LNCAP (cell line): ENCODE measurements at regions not wholly inside any gene's neighbourhood (a gene's known extent, or its start where the extent isn't known, plus 50 kb on each side); places are given as distances from the start of the nearest gene placed in this dataset.

Experiments used
- CTCF ChIP-seq: fragments of 450-650 bp; IDR thresholded peaks from 2 replicates; pipeline ENCODE4 v1.5.1; 2017; ENCODE audit warnings: mild to moderate bottlenecking

GRCh38 chr12:115375186-115375991 lies 691.4 kb upstream of the TBX3 start:
- TF ChIP-seq CTCF = no peak

- TF ChIP-seq CTCF = no peak
These were observed 690.7 kb upstream of the TBX3 start for GRCh38 chr12:115374480-115375185.

DNA sequence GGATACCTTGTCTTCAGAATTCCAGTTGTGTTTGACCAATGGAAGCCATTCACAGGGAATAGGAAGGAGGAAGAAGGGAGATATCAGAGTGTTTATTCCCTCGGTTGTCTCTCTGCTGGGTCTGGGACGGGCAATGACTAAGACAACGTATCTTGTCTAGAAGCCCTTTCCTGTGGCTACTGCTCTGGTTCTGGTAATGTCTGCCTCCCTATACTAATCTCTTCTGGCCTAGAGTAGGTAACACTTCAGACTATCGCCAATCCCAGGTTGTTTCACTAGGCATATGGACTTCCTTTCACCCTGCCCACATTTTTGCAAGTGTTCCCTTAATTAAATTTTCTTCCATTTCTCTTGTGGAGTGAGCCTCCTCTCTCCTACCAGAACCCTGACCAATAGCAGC lies 687.7 kb upstream of the TBX3 start:
- TF ChIP-seq CTCF = no peak

DNA sequence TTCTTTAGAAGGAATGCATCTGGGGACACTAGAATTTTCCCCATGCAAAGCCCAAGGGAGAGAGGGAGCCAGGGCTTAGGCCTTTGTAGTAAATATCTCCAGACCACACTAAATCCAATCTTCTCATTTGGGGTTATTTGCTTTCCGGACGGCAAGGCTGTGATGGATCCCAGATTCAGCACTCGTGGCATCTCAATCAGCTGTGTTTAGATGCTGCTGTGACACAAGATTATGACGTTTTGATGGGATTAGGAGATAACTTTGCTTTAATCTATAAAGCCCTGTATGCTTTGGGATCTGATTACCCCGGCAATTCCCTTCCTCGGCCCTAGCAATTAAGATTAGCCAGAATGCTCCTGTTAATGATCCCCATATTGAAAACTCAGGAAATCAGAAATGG lies 686.7 kb upstream of the TBX3 start:
- TF ChIP-seq CTCF = no peak

DNA sequence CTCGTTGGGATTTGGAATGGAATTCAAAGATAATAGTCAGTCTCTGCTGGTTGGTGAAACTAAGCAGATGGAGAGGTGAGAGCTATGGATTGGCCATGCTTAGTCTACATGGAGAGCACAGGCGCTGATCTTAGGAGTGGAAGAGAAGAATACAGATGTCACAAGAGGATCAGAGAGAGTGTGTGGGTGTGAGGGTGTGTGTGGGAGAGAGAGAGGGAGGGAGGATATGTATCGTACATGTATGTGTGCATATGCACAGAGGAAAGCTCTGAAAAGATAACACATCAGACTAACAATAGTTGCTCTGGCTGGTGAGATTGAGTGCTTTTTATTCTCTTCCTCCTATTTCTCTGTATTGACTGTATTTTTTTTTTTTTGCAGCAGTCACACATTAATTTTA lies 686.2 kb upstream of the TBX3 start:
- TF ChIP-seq CTCF = no peak

DNA sequence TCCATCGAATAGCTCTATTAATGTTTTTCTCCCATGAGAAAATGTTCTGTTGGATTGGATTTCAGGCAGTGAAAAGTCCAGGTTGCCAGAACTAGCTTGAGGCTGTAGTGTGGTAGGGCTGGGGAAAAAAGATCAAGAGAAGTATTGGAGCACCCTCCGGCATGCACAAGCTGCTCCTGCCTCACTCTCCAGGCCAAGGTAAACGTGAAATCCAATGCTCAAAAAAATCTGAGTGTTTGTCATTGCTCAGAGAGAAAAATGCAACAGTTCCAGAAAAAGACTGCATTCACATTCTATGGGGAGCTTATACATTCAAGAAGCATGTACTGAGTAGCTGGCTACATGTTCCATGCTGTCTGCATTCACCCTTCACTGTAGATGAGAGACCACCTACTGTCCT lies 680.9 kb upstream of the TBX3 start:
- TF ChIP-seq CTCF = no peak

GRCh38 chr12:115362339-115362976 lies 678.5 kb upstream of the TBX3 start:
- no peak for TF ChIP-seq CTCF
